GM21447 (cell line): ENCODE measurements at regions not wholly inside any gene's neighbourhood (a gene's known extent, or its start where the extent isn't known, plus 50 kb on each side); places are given as distances from the start of the nearest gene placed in this dataset.

Source experiments
- ATAC-seq: cut with Tn5 transposase; IDR thresholded peaks from one replicate; pipeline ENCODE4 v1.9.1; 2021; ENCODE audit not compliant: unreplicated experiment

GRCh38 chr5:174229514-174230370 is 184.2 kb downstream of the NSG2 start:
- ATAC-seq: no peak

- no peak for ATAC-seq
These were observed 186.5 kb downstream of the NSG2 start for GRCh38 chr5:174231956-174232487.

GRCh38 chr5:174234388-174234787 is 188.9 kb downstream of the NSG2 start:
- ATAC-seq: no peak

- ATAC-seq: no peak
These were observed 189.9 kb downstream of the NSG2 start for GRCh38 chr5:174235221-174236011.

GRCh38 chr5:174236070-174236469 is 190.6 kb downstream of the NSG2 start:
- no peak for ATAC-seq

GRCh38 chr5:174239718-174240117 is 194.2 kb downstream of the NSG2 start:
- ATAC-seq: no peak

GRCh38 chr5:174242573-174242972 is 197.1 kb downstream of the NSG2 start:
- no peak for ATAC-seq

GRCh38 chr5:174243904-174244303 is 198.4 kb downstream of the NSG2 start:
- no peak for ATAC-seq

GRCh38 chr5:174245516-174246075 is 200.1 kb downstream of the NSG2 start:
- ATAC-seq: no peak

- no peak for ATAC-seq
These were observed 201.2 kb downstream of the NSG2 start for GRCh38 chr5:174246743-174247142.

GRCh38 chr5:174247301-174247700 is 201.8 kb downstream of the NSG2 start:
- ATAC-seq: no peak

- no peak for ATAC-seq
These were observed 205.9 kb downstream of the NSG2 start for GRCh38 chr5:174251305-174252000.

- ATAC-seq: no peak
These were observed 206.6 kb downstream of the NSG2 start for GRCh38 chr5:174252121-174252520.

GRCh38 chr5:174259696-174260420 is 214.4 kb downstream of the NSG2 start:
- ATAC-seq: no peak

- ATAC-seq: no peak
These were observed 225.8 kb downstream of the NSG2 start for GRCh38 chr5:174271316-174271715.

GRCh38 chr5:174272671-174273070 is 227.2 kb downstream of the NSG2 start:
- no peak for ATAC-seq

GRCh38 chr5:174273325-174273724 is 227.8 kb downstream of the NSG2 start:
- peak; percentile 91 for ATAC-seq

- ATAC-seq: no peak
These were observed 230.5 kb downstream of the NSG2 start for GRCh38 chr5:174275959-174276358.

GRCh38 chr5:174281089-174281760 is 235.7 kb downstream of the NSG2 start:
- no peak for ATAC-seq

GRCh38 chr5:174281855-174282254 is 236.3 kb downstream of the NSG2 start:
- no peak for ATAC-seq
